Endothelial cell of umbilical vein (primary cell): ENCODE measurements at regions not wholly inside any gene's neighbourhood (a gene's known extent, or its start where the extent isn't known, plus 50 kb on each side); places are given as distances from the start of the nearest gene placed in this dataset.

Source experiments
- CTCF ChIP-seq, 2 donors: IDR thresholded peaks; 1 replicate in 1 of 2; 2 replicates in 1 of 2; pipeline ENCODE4 v1.5.1; 2011; ENCODE audit warnings: low read length in 2 of 2, mild to moderate bottlenecking in 2 of 2, moderate library complexity in 2 of 2, control low read depth in 1 of 2, inconsistent platforms in 1 of 2, low read depth in 1 of 2; ENCODE audit not compliant: insufficient read depth in 1 of 2; ENCODE audit errors: extremely low read depth in 1 of 2
- POLR2AphosphoS5 ChIP-seq: IDR thresholded peaks from 2 replicates; pipeline ENCODE4 v1.6.1; 2012; ENCODE audit warnings: low read depth, mild to moderate bottlenecking, control low read depth, low read length, moderate library complexity; ENCODE audit not compliant: insufficient read depth

- no peak for TF ChIP-seq POLR2AphosphoS5
- TF ChIP-seq CTCF (IDR thresholded peaks at IDR 0.05; ENCODE audit: extremely low read depth in 1 of 2, insufficient read depth in 1 of 2, low read depth in 1 of 2, low read length in 2 of 2), result no peak
Measured at GRCh38 chr2:236990552-236990951, 95.1 kb upstream of the COPS8 start.
